GM12891 (cell line): ENCODE measurements at regions not wholly inside any gene's neighbourhood (a gene's known extent, or its start where the extent isn't known, plus 50 kb on each side); places are given as distances from the start of the nearest gene placed in this dataset.

Source experiments
- PAX5 ChIP-seq: IDR thresholded peaks from 2 replicates; pipeline ENCODE4 v1.6.1; 2011; ENCODE audit warnings: low read length, moderate library complexity, mild to moderate bottlenecking; ENCODE audit not compliant: insufficient read depth, severe bottlenecking
- POLR2A ChIP-seq: IDR thresholded peaks from 2 replicates; pipeline ENCODE4 v1.6.1; 2011; ENCODE audit warnings: low read depth, low read length, control low read depth
- POLR2AphosphoS5 ChIP-seq: IDR thresholded peaks from 2 replicates; pipeline ENCODE4 v1.6.1; 2011; ENCODE audit warnings: low read depth, low read length, control low read depth
- POU2F2 ChIP-seq: IDR thresholded peaks from 2 replicates; pipeline ENCODE4 v1.6.1; 2011; ENCODE audit warnings: low read depth, mild to moderate bottlenecking, control low read depth, low read length, moderate library complexity
- SPI1 ChIP-seq: IDR thresholded peaks from 2 replicates; pipeline ENCODE4 v1.6.1; 2011; ENCODE audit warnings: low read depth, low read length, control low read depth
- TAF1 ChIP-seq: IDR thresholded peaks from 2 replicates; pipeline ENCODE4 v1.6.1; 2011; ENCODE audit warnings: low read depth, low read length, control low read depth

GRCh38 chr5:112016980-112017379 is 260.0 kb upstream of the NREP start:
- no peak for TF ChIP-seq POU2F2
- TF ChIP-seq TAF1: no peak
- no peak for TF ChIP-seq POLR2AphosphoS5
- no peak for TF ChIP-seq POLR2A
- TF ChIP-seq PAX5: no peak
- TF ChIP-seq SPI1: no peak
